GM23338 (cell line): ENCODE measurements at regions not wholly inside any gene's neighbourhood (a gene's known extent, or its start where the extent isn't known, plus 50 kb on each side); places are given as distances from the start of the nearest gene placed in this dataset.
A peak's percentile ranks its signal among the peaks of the same experiment; 100 is the strongest.

ENCODE experiments used
- ATAC-seq: fragments of 200-7000 bp; cut with Tn5 transposase; 3 replicates; pipeline ENCODE4 v1.9.1; 2020
- DNase-seq: peaks from one replicate; pipeline ENCODE4 v3.0.0-alpha.2; 2015; ENCODE audit warnings: low spot score
- H2AFZ ChIP-seq: fragments of 200-600 bp; sonication (generic); 2 replicates; pipeline ENCODE4 v1.8.0; 2016; ENCODE audit warnings: antibody characterized with exemption, mild to moderate bottlenecking, moderate library complexity
- H3F3A ChIP-seq: fragments of 200-600 bp; sonication (generic); replicated peaks from 2 replicates; pipeline ENCODE4 v1.8.0; 2017; ENCODE audit warnings: antibody characterized with exemption, mixed run types, low read depth
- H3K27ac ChIP-seq: fragments of 200-600 bp; sonication (generic); 2 replicates; pipeline ENCODE4 v1.6.1; 2016; ENCODE audit warnings: low read depth
- H3K27me3 ChIP-seq: fragments of 200-600 bp; sonication (generic); 2 replicates; pipeline ENCODE4 v1.8.0; 2016; ENCODE audit warnings: mild to moderate bottlenecking, mixed run types, moderate library complexity; ENCODE audit not compliant: insufficient read depth
- H3K36me3 ChIP-seq: fragments of 200-600 bp; sonication (generic); 2 replicates; pipeline ENCODE4 v1.8.0; 2016; ENCODE audit warnings: mild to moderate bottlenecking; ENCODE audit not compliant: insufficient read depth
- H3K4me1 ChIP-seq: fragments of 200-600 bp; sonication (generic); 2 replicates; pipeline ENCODE4 v1.8.0; 2016; ENCODE audit warnings: mild to moderate bottlenecking, moderate library complexity; ENCODE audit not compliant: insufficient read depth
- H3K4me2 ChIP-seq: fragments of 200-600 bp; sonication (generic); 2 replicates; pipeline ENCODE4 v1.7.1; 2017; ENCODE audit warnings: mixed run types
- H3K4me3 ChIP-seq: fragments of 200-600 bp; sonication (generic); 2 replicates; pipeline ENCODE4 v1.6.1; 2016; ENCODE audit warnings: mixed run types
- H3K79me2 ChIP-seq: fragments of 200-600 bp; sonication (generic); replicated peaks from 2 replicates; pipeline ENCODE4 v1.8.0; 2017; ENCODE audit warnings: mild to moderate bottlenecking; ENCODE audit not compliant: insufficient read depth
- H3K9me2 ChIP-seq: fragments of 200-600 bp; sonication (generic); 2 replicates; pipeline ENCODE4 v1.8.0; 2017; ENCODE audit not compliant: insufficient read depth
- H4K20me1 ChIP-seq: fragments of 200-600 bp; sonication (generic); replicated peaks from 2 replicates; pipeline ENCODE4 v1.8.0; 2017; ENCODE audit warnings: mild to moderate bottlenecking; ENCODE audit not compliant: insufficient read depth
- H3K27ac Mint-ChIP-seq: 2 replicates; pipeline ENCODE4 v1.8.0; 2020; ENCODE audit warnings: inconsistent platforms, mild to moderate bottlenecking, moderate library complexity, mixed read lengths
- H3K27me3 Mint-ChIP-seq: 3 replicates; pipeline ENCODE4 v1.8.0; 2022; ENCODE audit warnings: low read depth, mild to moderate bottlenecking, moderate library complexity, mixed read lengths, inconsistent platforms; ENCODE audit not compliant: insufficient read depth, poor library complexity
- H3K36me3 Mint-ChIP-seq: 3 replicates; pipeline ENCODE4 v1.8.0; 2021; ENCODE audit warnings: low read depth, mild to moderate bottlenecking, inconsistent platforms, moderate library complexity, mixed read lengths
- H3K4me1 Mint-ChIP-seq: 3 replicates; pipeline ENCODE4 v1.8.0; 2020; ENCODE audit warnings: mild to moderate bottlenecking, inconsistent platforms, mixed read lengths
- H3K4me3 Mint-ChIP-seq: 3 replicates; pipeline ENCODE4 v1.8.0; 2021; ENCODE audit warnings: moderate library complexity, mild to moderate bottlenecking, inconsistent platforms, mixed read lengths
- H3K9me3 Mint-ChIP-seq: 3 replicates; pipeline ENCODE4 v1.8.0; 2020; ENCODE audit warnings: moderate library complexity, mild to moderate bottlenecking, inconsistent platforms, mixed read lengths
- CREB1 ChIP-seq: fragments of 250-450 bp; sonication (Bioruptor Pico); IDR thresholded peaks from 2 replicates; pipeline ENCODE4 v1.5.0; 2020; ENCODE audit warnings: low read depth, mild to moderate bottlenecking, moderate library complexity
- CTCF ChIP-seq, 2 experiments: fragments of 200-600 bp in 1 of 2; sonication (generic) in 1 of 2; conservative IDR thresholded peaks; 2 replicates each; pipeline versions ENCODE4 v1.5.1 to v1.6.1; 2016 to 2017; ENCODE audit warnings: antibody characterized with exemption in 2 of 2, low read depth in 2 of 2, mild to moderate bottlenecking in 2 of 2, moderate library complexity in 1 of 2
- ETS1 ChIP-seq: IDR thresholded peaks from 2 replicates; pipeline ENCODE4 v1.6.1; 2016; ENCODE audit warnings: antibody characterized with exemption
- EZH2 ChIP-seq: fragments of 200-600 bp; sonication (generic); IDR thresholded peaks from one replicate; pipeline ENCODE4 v1.8.0; 2017; ENCODE audit warnings: antibody characterized with exemption, mild to moderate bottlenecking, low read depth; ENCODE audit not compliant: unreplicated experiment
- EZH2phosphoT487 ChIP-seq: fragments of 200-600 bp; sonication (generic); IDR thresholded peaks from one replicate; pipeline ENCODE4 v1.8.1; 2018; ENCODE audit warnings: antibody characterized with exemption; ENCODE audit not compliant: unreplicated experiment
- JUNB ChIP-seq: IDR thresholded peaks from one replicate; pipeline ENCODE4 v1.6.1; 2016; ENCODE audit warnings: antibody characterized with exemption; ENCODE audit not compliant: unreplicated experiment
- NANOG ChIP-seq: IDR thresholded peaks from 2 replicates; pipeline ENCODE4 v1.6.1; 2016; ENCODE audit warnings: antibody characterized with exemption, borderline replicate concordance
- POLR2AphosphoS5 ChIP-seq: IDR thresholded peaks from 2 replicates; pipeline ENCODE4 v1.6.1; 2016; ENCODE audit warnings: antibody characterized with exemption, low read depth
- REST ChIP-seq: IDR thresholded peaks from one replicate; pipeline ENCODE4 v1.6.1; 2018; ENCODE audit warnings: antibody characterized with exemption; ENCODE audit not compliant: unreplicated experiment
- STAT1 ChIP-seq: IDR thresholded peaks from one replicate; pipeline ENCODE4 v1.6.1; 2016; ENCODE audit warnings: antibody characterized with exemption; ENCODE audit not compliant: unreplicated experiment
- ZNF114 ChIP-seq: fragments of 250-450 bp; sonication (Bioruptor Pico); IDR thresholded peaks from 2 replicates; pipeline ENCODE4 v1.5.0; 2020; ENCODE audit warnings: mild to moderate bottlenecking, moderate library complexity
- ZNF331 ChIP-seq: fragments of 250-450 bp; sonication (Bioruptor Pico); IDR thresholded peaks from 2 replicates; pipeline ENCODE4 v1.5.0; 2020; ENCODE audit warnings: low read depth, mild to moderate bottlenecking, moderate library complexity
- ZNF462 ChIP-seq: fragments of 250-450 bp; sonication (Bioruptor Pico); IDR thresholded peaks from 2 replicates; pipeline ENCODE4 v1.5.0; 2020; ENCODE audit warnings: mild to moderate bottlenecking, moderate library complexity

DNA sequence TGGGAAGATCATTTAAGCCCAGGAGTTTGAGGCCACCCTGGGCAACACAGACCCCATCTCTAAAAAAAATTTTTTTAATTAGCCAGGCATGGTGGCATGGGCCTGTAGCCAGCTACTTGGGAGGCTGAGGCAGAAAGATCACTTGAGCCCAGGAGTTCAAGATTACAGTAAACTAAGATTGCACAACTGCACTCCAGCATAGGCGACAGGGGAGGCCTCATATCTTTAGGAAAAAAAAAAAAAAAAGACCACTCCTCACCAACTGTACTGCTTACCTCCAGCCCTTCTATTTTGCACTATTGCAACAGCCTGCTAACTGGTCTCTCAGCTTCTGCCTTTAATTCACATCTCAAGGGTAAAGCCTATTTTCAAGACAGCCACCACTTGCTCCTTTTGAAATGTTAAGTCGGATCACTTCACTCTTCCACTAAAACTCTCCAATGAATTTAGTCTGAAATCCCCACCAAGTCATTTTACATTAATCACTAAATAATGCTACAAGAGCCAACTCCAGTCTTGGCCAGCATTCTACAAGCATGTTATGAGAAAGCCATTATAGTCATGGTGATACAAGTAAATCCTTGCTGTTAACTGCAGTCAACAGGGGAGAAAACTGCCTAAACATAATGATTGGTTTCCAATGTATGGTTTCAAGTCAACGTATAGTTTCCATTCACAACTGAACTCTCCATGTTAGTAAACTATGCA lies 106.0 kb downstream of the RPS29 start:
- Histone ChIP-seq H3K4me2 (no peak overlapping the region), H3K4me3 (no peak overlapping the region), H3K36me3 (no peaks in the 10 kb centered on the region), H3F3A (no peaks in the 10 kb centered on the region), H3K79me2 (no peaks in the 10 kb centered on the region), H3K27me3 (no peaks in the 10 kb centered on the region), H3K9me2 (no peaks in the 10 kb centered on the region), H4K20me1 (no peaks in the 10 kb centered on the region), H3K27ac (no peak overlapping the region), H2AFZ (peak overlapping the region; percentile 16; the same call in 1 of the 2 replicates), H3K4me1 (no peaks in the 10 kb centered on the region; the same call in 1 of the 2 replicates)
- no peak overlapping the region for H3K4me3 Mint-ChIP-seq
- peaks cover 7% of the 10 kb centered on the region; the same call in 2 of the 3 replicates for H3K4me1 Mint-ChIP-seq
- H3K27me3 Mint-ChIP-seq: no peaks in the 10 kb centered on the region
- no peak overlapping the region for H3K27ac Mint-ChIP-seq
- ATAC-seq (no peak), DNase-seq (no peak)
- TF ChIP-seq ETS1 (no peak), ZNF331 (CRISPR knock-in tag) (no peak), EZH2phosphoT487 (no peak), ZNF462 (CRISPR knock-in tag) (no peak), REST (no peak), POLR2AphosphoS5 (no peak), NANOG (no peak), CTCF (conservative IDR thresholded peaks at IDR 0.05; ENCODE audit: low read depth in 2 of 2) (no peak), STAT1 (no peak), CREB1 (CRISPR knock-in tag) (no peak), JUNB (no peak), EZH2 (no peak), ZNF114 (CRISPR knock-in tag) (no peak)
- H3K36me3 Mint-ChIP-seq: no peaks in the 10 kb centered on the region; the same call in 2 of the 3 replicates
- no peaks in the 10 kb centered on the region for H3K9me3 Mint-ChIP-seq
